ENCODE measurements at regions not wholly inside any gene's neighbourhood (a gene's known extent, or its start where the extent isn't known, plus 50 kb on each side); places are given as distances from the start of the nearest gene placed in this dataset.

GRCh38 chr3:116896116-116896515 is 186.5 kb downstream of the TUSC7 start:
- no peak for TF ChIP-seq CTCF (IDR thresholded peaks at IDR 0.05)
- DNase-seq (no peak), ATAC-seq (no peak)
- Histone ChIP-seq H3K4me1 (ENCODE audit: low read depth) (no peaks in the 10 kb centered on the region), H3K4me3 (no peak overlapping the region), H3K9me3 (no peaks in the 10 kb centered on the region), H3K36me3 (ENCODE audit: low read depth) (no peaks in the 10 kb centered on the region)
- intact Hi-C loops (cut with DNase I, micrococcal nuclease): no loop called here

GRCh38 chr3:116897382-116897781 is 187.8 kb downstream of the TUSC7 start:
- DNase-seq (no peak), ATAC-seq (no peak)
- no peaks in the 10 kb centered on the region for H3K9me3 ChIP-seq
- H3K4me1 ChIP-seq (ENCODE audit: low read depth): no peaks in the 10 kb centered on the region
- TF ChIP-seq CTCF (IDR thresholded peaks at IDR 0.05): no peak
- no peak overlapping the region for H3K4me3 ChIP-seq
- intact Hi-C loops (cut with DNase I, micrococcal nuclease): no loop called here
- no peaks in the 10 kb centered on the region for H3K36me3 ChIP-seq (ENCODE audit: low read depth)

DNA sequence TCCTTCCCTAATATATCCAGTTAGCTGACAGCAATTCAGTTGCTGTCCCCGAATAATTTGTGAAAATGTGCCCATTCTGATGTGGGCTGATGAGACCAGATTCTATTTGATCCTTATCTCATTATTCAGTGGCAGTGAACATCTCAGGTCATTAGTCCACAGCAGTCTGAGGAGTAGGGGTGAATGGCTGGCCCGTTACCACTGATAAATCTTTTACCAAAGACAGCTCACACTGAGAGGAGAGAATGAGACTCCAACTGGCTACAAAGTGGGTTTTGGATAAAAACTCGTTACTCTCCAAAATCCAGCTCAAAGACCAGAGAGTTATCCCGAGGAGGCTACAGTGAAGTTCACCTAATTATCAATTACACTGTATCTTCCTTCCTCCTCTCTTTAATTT is 189.7 kb downstream of the TUSC7 start:
- no peaks in the 10 kb centered on the region for H3K36me3 ChIP-seq (ENCODE audit: low read depth)
- H3K4me1 ChIP-seq (ENCODE audit: low read depth): no peaks in the 10 kb centered on the region
- H3K4me3 ChIP-seq: no peak overlapping the region
- intact Hi-C loops (cut with DNase I, micrococcal nuclease): no loop called here
- no peak for TF ChIP-seq CTCF (IDR thresholded peaks at IDR 0.05)
- no peaks in the 10 kb centered on the region for H3K9me3 ChIP-seq
- ATAC-seq (no peak), DNase-seq (no peak)

- ATAC-seq: no peak
- TF ChIP-seq CTCF (IDR thresholded peaks at IDR 0.05): no peak
- no peaks in the 10 kb centered on the region for H3K4me1 ChIP-seq (ENCODE audit: low read depth)
- intact Hi-C loops (cut with DNase I, micrococcal nuclease): no loop called here
- no peak overlapping the region for H3K4me3 ChIP-seq
- no peaks in the 10 kb centered on the region for H3K36me3 ChIP-seq (ENCODE audit: low read depth)
- no peak for DNase-seq
- no peaks in the 10 kb centered on the region for H3K9me3 ChIP-seq
Measured at GRCh38 chr3:116905334-116905733, 195.8 kb downstream of the TUSC7 start.

DNA sequence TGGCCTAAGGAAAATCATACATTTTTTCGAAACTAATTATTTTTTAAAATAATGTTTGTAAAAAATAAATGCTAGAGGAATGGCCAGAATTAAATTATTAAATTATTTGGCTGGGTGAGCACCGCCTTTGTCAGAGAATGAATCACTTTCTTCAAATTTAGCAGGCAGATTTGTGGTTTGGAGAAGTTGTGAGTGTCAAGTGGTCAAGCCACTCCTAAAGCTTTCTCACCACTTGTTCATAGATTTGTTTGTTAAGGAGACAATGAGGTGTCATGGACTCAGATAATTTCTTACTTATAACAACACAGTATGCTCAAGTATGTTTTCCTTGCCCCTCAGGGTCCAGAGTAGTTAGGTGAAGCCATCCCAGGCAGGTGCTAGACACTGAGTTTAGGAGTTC is 196.2 kb downstream of the TUSC7 start:
- Histone ChIP-seq H3K36me3 (ENCODE audit: low read depth) (no peaks in the 10 kb centered on the region), H3K4me1 (ENCODE audit: low read depth) (no peaks in the 10 kb centered on the region), H3K9me3 (no peaks in the 10 kb centered on the region), H3K4me3 (no peak overlapping the region)
- no peak for TF ChIP-seq CTCF (IDR thresholded peaks at IDR 0.05)
- ATAC-seq (no peak), DNase-seq (no peak)
- intact Hi-C loops (cut with DNase I, micrococcal nuclease): no loop called here

- Histone ChIP-seq H3K4me1 (ENCODE audit: low read depth) (no peaks in the 10 kb centered on the region), H3K4me3 (no peak overlapping the region), H3K9me3 (no peaks in the 10 kb centered on the region), H3K36me3 (ENCODE audit: low read depth) (no peaks in the 10 kb centered on the region)
- ATAC-seq: no peak
- no peak for TF ChIP-seq CTCF (IDR thresholded peaks at IDR 0.05)
- no peak for DNase-seq
- intact Hi-C loops (cut with DNase I, micrococcal nuclease): no loop called here
Measured at GRCh38 chr3:116912116-116912515, 202.5 kb downstream of the TUSC7 start.
